HCT116 (cell line): ENCODE measurements at regions not wholly inside any gene's neighbourhood (a gene's known extent, or its start where the extent isn't known, plus 50 kb on each side); places are given as distances from the start of the nearest gene placed in this dataset.
"Not testable (repeated sequence)": the region's sequence is repeated elsewhere in the genome, so short reads cannot be mapped to it uniquely, and the experiment has no call there.

ENCODE experiments used
- ATAC-seq: fragments of 200-7000 bp; cut with Tn5 transposase; 2 replicates; pipeline ENCODE4 v1.9.1; 2020; ENCODE audit warnings: mild to moderate bottlenecking, moderate library complexity
- BruUV-seq: library from RNA; stranded (reverse); fragments of 400-500 nt; replicated peaks from 2 replicates; lab custom pipeline; 2021; lab: Mats Ljungman, UMichigan
- CTCF ChIA-PET: fragments of 300-600 bp; sonication (Branson Sonifier 250); formaldehyde crosslinking; loops from one replicate; lab custom pipeline; 2021; ENCODE audit warnings: antibody characterized with exemption; lab: Charles Lee
- POLR2A ChIA-PET: fragments of 300-600, 350-600 bp; sonication (Branson Sonifier 250); formaldehyde crosslinking; loops from one replicate; lab custom pipeline; 2021; ENCODE audit warnings: antibody characterized with exemption; lab: Charles Lee
- RAD21 ChIA-PET, 2 experiments: fragments of 300-600 bp; sonication (Branson Sonifier 250); formaldehyde crosslinking; loops; one replicate each; lab custom pipeline; 2023; ENCODE audit warnings: low total read pairs in 2 of 2; ENCODE audit not compliant: uncharacterized antibody in 2 of 2, unreplicated experiment in 2 of 2, low non-redundant PET in 1 of 2; lab: Charles Lee
- DNase-seq: peaks from one replicate; pipeline ENCODE4 v3.0.0-alpha.2; 2010; ENCODE audit warnings: low read depth, low spot score
- H2AFZ ChIP-seq: fragments of 200-600 bp; shearing (Covaris generic), sonication (generic); 2 replicates; pipeline ENCODE4 v1.6.1; 2017; ENCODE audit warnings: low read depth, mixed run types, mixed read lengths, antibody characterized with exemption, low read length; ENCODE audit not compliant: poor library complexity, severe bottlenecking
- H3K27ac ChIP-seq: 2 replicates; pipeline ENCODE4 v1.5.1; 2012; ENCODE audit warnings: low read depth, low read length
- H3K27me3 ChIP-seq: fragments of 200-600 bp; sonication (generic); 2 replicates; pipeline ENCODE4 v1.6.1; 2016; ENCODE audit warnings: mixed run types, low read length, mixed read lengths; ENCODE audit not compliant: insufficient read depth
- H3K36me3 ChIP-seq, 2 experiments: fragments of 200-500 bp in 1 of 2; fragments of 200-600 bp in 1 of 2; sonication (Bioruptor generic) in 1 of 2; sonication (generic) in 1 of 2; 2 replicates each; pipeline versions ENCODE4 v1.5.1 to v1.6.1; 2014 to 2016; ENCODE audit warnings: low read length in 2 of 2, inconsistent platforms in 1 of 2, mixed read lengths in 1 of 2, mixed run types in 1 of 2; ENCODE audit not compliant: insufficient read depth in 2 of 2, control insufficient read depth in 1 of 2
- H3K4me1 ChIP-seq, 2 experiments: fragments of 200-600 bp in 1 of 2; sonication (generic) in 1 of 2; 2 replicates each; pipeline versions ENCODE4 v1.5.1 to v1.6.1; 2012 to 2017; ENCODE audit warnings: low read length in 2 of 2, inconsistent platforms in 1 of 2, mild to moderate bottlenecking in 1 of 2, mixed read lengths in 1 of 2, mixed run types in 1 of 2, moderate library complexity in 1 of 2; ENCODE audit not compliant: insufficient read depth in 2 of 2, control insufficient read depth in 1 of 2
- H3K4me2 ChIP-seq: fragments of 200-600 bp; sonication (generic); 2 replicates; pipeline ENCODE4 v1.6.1; 2017; ENCODE audit warnings: mixed run types, low read length, mixed read lengths
- H3K4me3 ChIP-seq, 2 experiments: fragments of 200-600 bp in 1 of 2; sonication (generic) in 1 of 2; replicated peaks in 1 of 2; 2 replicates each; pipeline ENCODE4 v1.5.1; 2011 to 2016; ENCODE audit warnings: low read length in 2 of 2, control low read depth in 1 of 2, low read depth in 1 of 2, mild to moderate bottlenecking in 1 of 2, mixed read lengths in 1 of 2, mixed run types in 1 of 2
- H3K79me2 ChIP-seq: fragments of 200-600 bp; sonication (generic); 2 replicates; pipeline ENCODE4 v1.6.1; 2017; ENCODE audit warnings: mild to moderate bottlenecking, mixed run types, low read length, moderate library complexity, mixed read lengths; ENCODE audit not compliant: insufficient read depth
- H3K9ac ChIP-seq: fragments of 200-600 bp; sonication (generic); 2 replicates; pipeline ENCODE4 v1.6.1; 2016; ENCODE audit warnings: low read length, mixed read lengths
- H3K9me2 ChIP-seq: fragments of 200-600 bp; sonication (generic), shearing (Covaris generic); 2 replicates; pipeline ENCODE4 v1.6.1; 2017; ENCODE audit warnings: mixed run types, mild to moderate bottlenecking, moderate library complexity; ENCODE audit not compliant: insufficient read depth
- H3K9me3 ChIP-seq, 2 experiments: fragments of 200-500 bp in 1 of 2; fragments of 200-600 bp in 1 of 2; sonication (Bioruptor generic) in 1 of 2; sonication (generic) in 1 of 2; 2 replicates each; pipeline ENCODE4 v1.6.1; 2014 to 2017; ENCODE audit warnings: low read length in 2 of 2, mixed read lengths in 2 of 2, inconsistent platforms in 1 of 2, low read depth in 1 of 2, mild to moderate bottlenecking in 1 of 2, mixed run types in 1 of 2, moderate library complexity in 1 of 2; ENCODE audit not compliant: control insufficient read depth in 1 of 2, insufficient read depth in 1 of 2
- H4K20me1 ChIP-seq: fragments of 200-600 bp; sonication (generic), shearing (Covaris generic); 2 replicates; pipeline ENCODE4 v1.6.1; 2017; ENCODE audit warnings: mixed run types, mild to moderate bottlenecking, moderate library complexity; ENCODE audit not compliant: insufficient read depth
- ATF3 ChIP-seq: IDR thresholded peaks from 2 replicates; pipeline ENCODE4 v1.6.1; 2012
- CEBPB ChIP-seq: IDR thresholded peaks from 2 replicates; pipeline ENCODE4 v1.6.1; 2012; ENCODE audit warnings: low read depth
- EGR1 ChIP-seq: IDR thresholded peaks from 2 replicates; pipeline ENCODE4 v1.6.1; 2012; ENCODE audit warnings: low read depth
- ELF1 ChIP-seq: IDR thresholded peaks from 2 replicates; pipeline ENCODE4 v1.6.1; 2012; ENCODE audit warnings: low read depth, borderline replicate concordance
- EZH2phosphoT487 ChIP-seq: fragments of 200-600 bp; IDR thresholded peaks from 2 replicates; pipeline ENCODE4 v1.6.1; 2018; ENCODE audit warnings: antibody characterized with exemption, borderline replicate concordance
- JUND ChIP-seq: IDR thresholded peaks from 2 replicates; pipeline ENCODE4 v1.6.1; 2012
- MAX ChIP-seq: IDR thresholded peaks from 2 replicates; pipeline ENCODE4 v1.6.1; 2012
- REST ChIP-seq: IDR thresholded peaks from 2 replicates; pipeline ENCODE4 v1.6.1; 2012; ENCODE audit warnings: low read depth
- SIN3A ChIP-seq: IDR thresholded peaks from 2 replicates; pipeline ENCODE4 v1.6.1; 2012; ENCODE audit warnings: low read depth
- SP1 ChIP-seq: IDR thresholded peaks from 2 replicates; pipeline ENCODE4 v1.6.1; 2012; ENCODE audit warnings: low read depth
- TCF7L2 ChIP-seq: IDR thresholded peaks from 2 replicates; pipeline ENCODE4 v1.7.0; 2011; ENCODE audit warnings: borderline replicate concordance, inconsistent platforms; ENCODE audit not compliant: insufficient read depth, insufficient read length; ENCODE audit errors: extremely low read depth
- YY1 ChIP-seq: IDR thresholded peaks from 2 replicates; pipeline ENCODE4 v1.6.1; 2011; ENCODE audit warnings: low read length, low read depth, moderate library complexity, mild to moderate bottlenecking; ENCODE audit not compliant: insufficient replicate concordance; ENCODE audit errors: extremely low read depth
- ZBTB33 ChIP-seq: IDR thresholded peaks from 2 replicates; pipeline ENCODE4 v1.6.1; 2011; ENCODE audit warnings: mild to moderate bottlenecking, low read length, moderate library complexity; ENCODE audit not compliant: insufficient replicate concordance; ENCODE audit errors: extremely low read depth
- ZFX ChIP-seq: fragments of 450-650 bp; IDR thresholded peaks from 2 replicates; pipeline ENCODE4 v1.6.1; 2017
- ZNF274 ChIP-seq: fragments of 200-500 bp; sonication (Bioruptor generic); IDR thresholded peaks from 2 replicates; pipeline ENCODE4 v1.6.1; 2014; ENCODE audit warnings: mild to moderate bottlenecking, low read depth, low read length, inconsistent platforms
- intact Hi-C: fragments of 100-400 bp; cut with micrococcal nuclease; formaldehyde crosslinking; loops from 2 replicates; pipeline ENCODE4 v1.10.0; 2022

GRCh38 chr11:96748639-96749370, 359.0 kb downstream of the JRKL start:
- BruUV-seq, result no TSS peak
- no peak overlapping the region for H2AFZ ChIP-seq
- H3K4me1 ChIP-seq, result no peaks in the 10 kb centered on the region
- DNase-seq, result no peak
- ChIA-PET POLR2A (no interaction called here), CTCF (no interaction called here), RAD21 (no interaction called here)
- TF ChIP-seq YY1 (no peak), TCF7L2 (no peak), MAX (no peak), EZH2phosphoT487 (no peak), CEBPB (no peak), ZNF274 (no peak), EGR1 (no peak), ZBTB33 (no peak), ELF1 (no peak), REST (no peak), ZFX (no peak), ATF3 (no peak), JUND (no peak), SIN3A (no peak), SP1 (no peak)
- ATAC-seq, result no peak
- H3K9me3 ChIP-seq, result no peaks in the 10 kb centered on the region; a peak in 1 of 4 replicates
- no peak overlapping the region for H3K9ac ChIP-seq
- no peaks in the 10 kb centered on the region for H4K20me1 ChIP-seq
- H3K4me2 ChIP-seq, result no peak overlapping the region
- no peak overlapping the region for H3K4me3 ChIP-seq
- no peaks in the 10 kb centered on the region for H3K27me3 ChIP-seq
- H3K79me2 ChIP-seq, result no peaks in the 10 kb centered on the region
- intact Hi-C loops, result no loop called here
- no peak overlapping the region for H3K27ac ChIP-seq
- no peaks in the 10 kb centered on the region for H3K36me3 ChIP-seq
- no peaks in the 10 kb centered on the region for H3K9me2 ChIP-seq

- RAD21 ChIA-PET, H3K4me1 ChIP-seq, POLR2A ChIA-PET, BruUV-seq, H2AFZ ChIP-seq, H3K79me2 ChIP-seq, CTCF ChIA-PET, H3K9me3 ChIP-seq, H3K36me3 ChIP-seq, DNase-seq, intact Hi-C loops, H3K27ac ChIP-seq, H4K20me1 ChIP-seq, ATAC-seq, H3K9me2 ChIP-seq, H3K4me2 ChIP-seq, H3K4me3 ChIP-seq, H3K9ac ChIP-seq, H3K27me3 ChIP-seq: not testable (repeated sequence)
These were observed 362.0 kb downstream of the JRKL start for GRCh38 chr11:96751807-96752206.
